Naive B cell (primary cell): ENCODE measurements at regions not wholly inside any gene's neighbourhood (a gene's known extent, or its start where the extent isn't known, plus 50 kb on each side); places are given as distances from the start of the nearest gene placed in this dataset.

Experiments
- ATAC-seq, 2 donors: fragments of 150-1000 bp; cut with Tn5 transposase; 2 replicates each; pipeline ENCODE4 v1.10.0; 2021; ENCODE audit warnings: low read depth in 2 of 2, mild to moderate bottlenecking in 2 of 2, moderate library complexity in 2 of 2
- DNase-seq: peaks from one replicate; pipeline ENCODE4 v3.0.0; 2022
- H3K27ac Mint-ChIP-seq, 6 donors: one replicate each; pipeline ENCODE4 v1.8.0; 2020 to 2022; ENCODE audit warnings: mild to moderate bottlenecking in 6 of 6, mixed read lengths in 6 of 6, moderate library complexity in 5 of 6, inconsistent platforms in 2 of 6
- H3K27me3 Mint-ChIP-seq, 3 donors: one replicate each; pipeline ENCODE4 v1.8.0; 2021 to 2022; ENCODE audit warnings: mixed read lengths in 3 of 3, mild to moderate bottlenecking in 1 of 3
- H3K36me3 Mint-ChIP-seq, 2 donors: one replicate each; pipeline ENCODE4 v1.8.0; 2020 to 2022; ENCODE audit warnings: mixed read lengths in 2 of 2, inconsistent platforms in 1 of 2, mild to moderate bottlenecking in 1 of 2
- H3K4me1 Mint-ChIP-seq, 3 donors: one replicate each; pipeline ENCODE4 v1.8.0; 2020 to 2022; ENCODE audit warnings: mixed read lengths in 3 of 3, inconsistent platforms in 1 of 3, mild to moderate bottlenecking in 1 of 3, moderate library complexity in 1 of 3
- H3K4me3 Mint-ChIP-seq, 8 donors: one replicate each; pipeline ENCODE4 v1.8.0; 2020 to 2022; ENCODE audit warnings: mild to moderate bottlenecking in 8 of 8, mixed read lengths in 8 of 8, moderate library complexity in 8 of 8, inconsistent platforms in 2 of 8
- H3K9me3 Mint-ChIP-seq, 7 donors: one replicate each; pipeline ENCODE4 v1.8.0; 2020 to 2022; ENCODE audit warnings: mixed read lengths in 7 of 7, mild to moderate bottlenecking in 5 of 7, inconsistent platforms in 2 of 7, moderate library complexity in 1 of 7

- no peak overlapping the region for H3K27ac Mint-ChIP-seq
- no peaks in the 10 kb centered on the region for H3K36me3 Mint-ChIP-seq
- no peaks in the 10 kb centered on the region for H3K4me1 Mint-ChIP-seq
- H3K9me3 Mint-ChIP-seq: peaks cover 6 to 33% (median 17%) of the 10 kb centered on the region in 7 donors
- H3K27me3 Mint-ChIP-seq: no peaks in the 10 kb centered on the region
- no peak overlapping the region for H3K4me3 Mint-ChIP-seq
- DNase-seq (no peak), ATAC-seq (no peak)
Measured at GRCh38 chr3:82815417-82816058, 1054.1 kb upstream of the GBE1 start.

GRCh38 chr3:82814660-82815059, 1053.2 kb upstream of the GBE1 start:
- ATAC-seq: no peak
- H3K36me3 Mint-ChIP-seq: no peaks in the 10 kb centered on the region
- DNase-seq: no peak
- no peaks in the 10 kb centered on the region for H3K4me1 Mint-ChIP-seq
- peak overlapping the region in 1 of 6 donors; percentile 25 for H3K27ac Mint-ChIP-seq
- no peaks in the 10 kb centered on the region for H3K27me3 Mint-ChIP-seq
- no peak overlapping the region for H3K4me3 Mint-ChIP-seq
- H3K9me3 Mint-ChIP-seq: peaks cover 6 to 33% (median 17%) of the 10 kb centered on the region in 7 donors

GRCh38 chr3:82807781-82808180, 1046.3 kb upstream of the GBE1 start:
- Mint-ChIP-seq H3K27ac (no peak overlapping the region), H3K4me3 (no peak overlapping the region), H3K36me3 (no peaks in the 10 kb centered on the region), H3K4me1 (no peaks in the 10 kb centered on the region), H3K27me3 (no peaks in the 10 kb centered on the region), H3K9me3 (peaks cover 4 to 15% (median 7%) of the 10 kb centered on the region in 7 donors)
- ATAC-seq (no peak), DNase-seq (no peak)

- Mint-ChIP-seq H3K4me3 (no peak overlapping the region), H3K4me1 (no peaks in the 10 kb centered on the region)
Measured at GRCh38 chr3:82802501-82802900, 1041.1 kb upstream of the GBE1 start.

GRCh38 chr3:82800248-82800647, 1038.8 kb upstream of the GBE1 start:
- Mint-ChIP-seq H3K4me1 (no peaks in the 10 kb centered on the region), H3K27ac (no peak overlapping the region), H3K27me3 (no peaks in the 10 kb centered on the region), H3K9me3 (peaks cover 0 to 7% (median 0%) of the 10 kb centered on the region in 7 donors), H3K36me3 (no peaks in the 10 kb centered on the region), H3K4me3 (no peak overlapping the region)
- ATAC-seq (no peak), DNase-seq (no peak)

More at GRCh38 chr3:82802501-82802900, 1041.1 kb upstream of the GBE1 start:
- ATAC-seq (no peak), DNase-seq (no peak)
- no peak overlapping the region for H3K27ac Mint-ChIP-seq
- no peaks in the 10 kb centered on the region for H3K27me3 Mint-ChIP-seq
- no peaks in the 10 kb centered on the region for H3K36me3 Mint-ChIP-seq
- H3K9me3 Mint-ChIP-seq: peaks cover 0 to 4% (median 0%) of the 10 kb centered on the region in 7 donors

GRCh38 chr3:82796765-82797164, 1035.3 kb upstream of the GBE1 start:
- H3K27ac Mint-ChIP-seq: no peak overlapping the region
- no peaks in the 10 kb centered on the region for H3K36me3 Mint-ChIP-seq
- H3K27me3 Mint-ChIP-seq: no peaks in the 10 kb centered on the region
- no peak for ATAC-seq
- no peak overlapping the region for H3K4me3 Mint-ChIP-seq
- H3K9me3 Mint-ChIP-seq: peaks cover 0 to 7% (median 1%) of the 10 kb centered on the region in 7 donors
- no peaks in the 10 kb centered on the region for H3K4me1 Mint-ChIP-seq
- DNase-seq: no peak

GRCh38 chr3:82791241-82791640, 1029.8 kb upstream of the GBE1 start:
- H3K4me1 Mint-ChIP-seq: no peaks in the 10 kb centered on the region
- DNase-seq: no peak
- peaks cover 0 to 5% (median 2%) of the 10 kb centered on the region in 7 donors for H3K9me3 Mint-ChIP-seq
- no peaks in the 10 kb centered on the region for H3K36me3 Mint-ChIP-seq
- H3K27me3 Mint-ChIP-seq: no peaks in the 10 kb centered on the region
- no peak overlapping the region for H3K27ac Mint-ChIP-seq
- H3K4me3 Mint-ChIP-seq: no peak overlapping the region
- no peak for ATAC-seq

- no peaks in the 10 kb centered on the region for H3K36me3 Mint-ChIP-seq
- peaks cover 0 to 5% (median 2%) of the 10 kb centered on the region in 7 donors for H3K9me3 Mint-ChIP-seq
- ATAC-seq (no peak), DNase-seq (no peak)
- no peaks in the 10 kb centered on the region for H3K27me3 Mint-ChIP-seq
- no peaks in the 10 kb centered on the region for H3K4me1 Mint-ChIP-seq
- H3K4me3 Mint-ChIP-seq: no peak overlapping the region
- H3K27ac Mint-ChIP-seq: no peak overlapping the region
Measured at GRCh38 chr3:82790307-82791097, 1029.1 kb upstream of the GBE1 start.

GRCh38 chr3:82783194-82783593, 1021.7 kb upstream of the GBE1 start:
- Mint-ChIP-seq H3K4me1 (no peaks in the 10 kb centered on the region), H3K27ac (no peak overlapping the region), H3K4me3 (no peak overlapping the region), H3K36me3 (no peaks in the 10 kb centered on the region), H3K9me3 (peaks cover 0 to 8% (median 0%) of the 10 kb centered on the region in 7 donors), H3K27me3 (no peaks in the 10 kb centered on the region)
- no peak for ATAC-seq
- no peak for DNase-seq

GRCh38 chr3:82773207-82773606, 1011.8 kb upstream of the GBE1 start:
- no peak for ATAC-seq
- no peaks in the 10 kb centered on the region for H3K27me3 Mint-ChIP-seq

GRCh38 chr3:82764521-82764920, 1003.1 kb upstream of the GBE1 start:
- Mint-ChIP-seq H3K27me3 (no peaks in the 10 kb centered on the region), H3K4me1 (no peaks in the 10 kb centered on the region), H3K9me3 (peaks cover 0 to 5% (median 0%) of the 10 kb centered on the region in 7 donors), H3K27ac (no peak overlapping the region), H3K36me3 (no peaks in the 10 kb centered on the region), H3K4me3 (no peak overlapping the region)
- DNase-seq: no peak
- ATAC-seq: no peak

More at GRCh38 chr3:82773207-82773606, 1011.8 kb upstream of the GBE1 start:
- H3K27ac Mint-ChIP-seq: no peak overlapping the region
- no peaks in the 10 kb centered on the region for H3K4me1 Mint-ChIP-seq
- H3K4me3 Mint-ChIP-seq: no peak overlapping the region
- peaks cover 0 to 14% (median 5%) of the 10 kb centered on the region in 7 donors for H3K9me3 Mint-ChIP-seq
- DNase-seq: no peak
- H3K36me3 Mint-ChIP-seq: no peaks in the 10 kb centered on the region

- Mint-ChIP-seq H3K4me1 (no peaks in the 10 kb centered on the region), H3K4me3 (no peak overlapping the region), H3K9me3 (peaks cover 0 to 5% (median 0%) of the 10 kb centered on the region in 7 donors), H3K36me3 (no peaks in the 10 kb centered on the region), H3K27ac (no peak overlapping the region), H3K27me3 (no peaks in the 10 kb centered on the region)
- DNase-seq (no peak), ATAC-seq (no peak)
Measured at GRCh38 chr3:82761858-82762257, 1000.4 kb upstream of the GBE1 start.

- ATAC-seq: no peak
- Mint-ChIP-seq H3K27me3 (no peaks in the 10 kb centered on the region), H3K4me3 (no peak overlapping the region), H3K36me3 (no peaks in the 10 kb centered on the region), H3K4me1 (no peaks in the 10 kb centered on the region), H3K27ac (no peak overlapping the region), H3K9me3 (peaks cover 0 to 8% (median 2%) of the 10 kb centered on the region in 7 donors)
- DNase-seq: no peak
Measured at GRCh38 chr3:82745544-82745943, 984.1 kb upstream of the GBE1 start.

GRCh38 chr3:82743196-82743595, 981.8 kb upstream of the GBE1 start:
- Mint-ChIP-seq H3K27me3 (no peaks in the 10 kb centered on the region), H3K4me1 (no peaks in the 10 kb centered on the region), H3K9me3 (peaks cover 0 to 8% (median 2%) of the 10 kb centered on the region in 7 donors), H3K27ac (no peak overlapping the region), H3K4me3 (no peak overlapping the region), H3K36me3 (no peaks in the 10 kb centered on the region)
- ATAC-seq (no peak), DNase-seq (no peak)
